Mucosa of rectum (tissue), 2 donors: ENCODE measurements at regions not wholly inside any gene's neighbourhood (a gene's known extent, or its start where the extent isn't known, plus 50 kb on each side); places are given as distances from the start of the nearest gene placed in this dataset.

ENCODE experiments used
- H3K27ac ChIP-seq, 2 donors: one replicate each; pipeline ENCODE4 v1.7.0; 2013; ENCODE audit warnings: inconsistent platforms in 2 of 2, low read depth in 2 of 2, low read length in 2 of 2
- H3K27me3 ChIP-seq, 2 donors: one replicate each; pipeline ENCODE4 v1.7.0; 2013; ENCODE audit warnings: low read length in 2 of 2; ENCODE audit not compliant: control insufficient read depth in 2 of 2, insufficient read depth in 2 of 2
- H3K36me3 ChIP-seq, 2 donors: one replicate each; pipeline ENCODE4 v1.7.0; 2013; ENCODE audit warnings: low read length in 2 of 2; ENCODE audit not compliant: control insufficient read depth in 2 of 2, insufficient read depth in 2 of 2
- H3K4me1 ChIP-seq, 2 donors: one replicate each; pipeline ENCODE4 v1.7.0; 2013; ENCODE audit warnings: low read length in 2 of 2, mild to moderate bottlenecking in 1 of 2; ENCODE audit not compliant: control insufficient read depth in 2 of 2, insufficient read depth in 2 of 2
- H3K4me3 ChIP-seq, 2 donors: one replicate each; pipeline ENCODE4 v1.7.0; 2013; ENCODE audit warnings: low read length in 2 of 2
- H3K9ac ChIP-seq, 2 donors: one replicate each; pipeline ENCODE4 v1.7.0; 2013; ENCODE audit warnings: low read length in 2 of 2, low read depth in 1 of 2, mild to moderate bottlenecking in 1 of 2
- H3K9me3 ChIP-seq, 2 donors: one replicate each; pipeline ENCODE4 v1.7.0; 2013; ENCODE audit warnings: low read length in 2 of 2; ENCODE audit not compliant: control insufficient read depth in 2 of 2
- donor health status: healthy.
- donor health status: Normal muscosa, but diverticular disease.

- Histone ChIP-seq H3K4me3 (peak overlapping the region in 1 of 2 donors; percentile 23), H3K27me3 (no peaks in the 10 kb centered on the region), H3K4me1 (no peaks in the 10 kb centered on the region), H3K9me3 (peaks cover 0 to 3% of the 10 kb centered on the region in 2 donors), H3K9ac (no peak overlapping the region), H3K36me3 (no peaks in the 10 kb centered on the region), H3K27ac (no peak overlapping the region)
Observed at GRCh38 chr13:85512421-85512820, 286.8 kb downstream of the SLITRK6 start.

- no peaks in the 10 kb centered on the region for H3K9me3 ChIP-seq
- no peaks in the 10 kb centered on the region for H3K36me3 ChIP-seq
- H3K9ac ChIP-seq, result no peak overlapping the region
- H3K27ac ChIP-seq, result no peak overlapping the region
- no peaks in the 10 kb centered on the region for H3K27me3 ChIP-seq
- H3K4me1 ChIP-seq, result no peaks in the 10 kb centered on the region
- H3K4me3 ChIP-seq, result no peak overlapping the region
Observed at GRCh38 chr13:85509512-85509911, 289.7 kb downstream of the SLITRK6 start.

DNA sequence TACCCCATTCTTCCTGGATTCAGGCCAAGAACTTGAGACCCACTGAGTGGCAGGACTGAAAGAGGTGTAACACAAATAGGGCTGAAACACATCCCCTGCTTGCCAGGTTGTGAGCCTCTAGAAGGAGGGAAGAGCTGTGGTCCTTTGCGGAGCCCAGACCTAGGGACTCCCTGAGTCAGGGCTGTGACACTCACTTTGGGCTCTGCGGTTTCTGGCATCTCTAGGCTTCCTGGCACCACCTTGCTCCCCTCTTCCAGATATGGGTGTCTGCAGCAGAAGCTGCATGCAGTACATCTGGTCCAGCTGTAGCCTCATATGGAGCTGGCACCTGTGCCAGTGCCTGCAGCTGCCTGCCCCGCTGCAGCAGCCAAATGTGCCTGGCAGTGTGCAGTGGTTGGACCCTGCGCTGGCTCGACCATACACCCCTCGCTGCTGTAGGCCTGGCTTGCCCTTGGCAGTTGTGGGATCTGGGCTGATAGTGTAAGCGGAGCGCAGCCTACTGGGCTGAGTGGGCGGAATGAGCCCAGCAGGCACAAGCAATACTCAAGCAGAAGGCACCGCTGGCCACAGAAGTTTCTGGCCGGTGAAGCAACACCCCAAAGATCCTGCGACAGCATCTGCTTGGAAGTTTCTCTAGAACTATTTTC is 290.4 kb downstream of the SLITRK6 start:
- Histone ChIP-seq H3K9me3 (no peaks in the 10 kb centered on the region), H3K27ac (no peak overlapping the region), H3K36me3 (no peaks in the 10 kb centered on the region), H3K4me1 (no peaks in the 10 kb centered on the region), H3K4me3 (no peak overlapping the region), H3K27me3 (no peaks in the 10 kb centered on the region), H3K9ac (no peak overlapping the region)

DNA sequence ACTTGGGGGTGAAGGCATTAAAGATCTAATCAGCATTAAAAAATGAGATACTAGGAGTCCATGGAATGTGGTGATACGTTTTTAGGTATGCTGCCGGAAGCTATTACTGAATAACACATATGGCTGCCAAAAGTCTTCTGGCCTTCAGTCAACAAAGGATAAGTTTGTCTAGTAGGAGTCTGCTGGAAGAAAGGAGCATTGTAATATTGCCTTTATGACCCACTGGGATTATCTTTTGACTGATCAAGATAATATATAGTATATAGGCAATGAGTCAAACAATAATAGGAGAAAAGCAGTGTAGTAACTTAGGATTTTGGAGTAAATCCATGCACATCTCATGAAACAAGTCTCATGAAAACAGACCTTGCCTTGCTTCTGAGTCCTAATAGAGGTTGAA is 295.4 kb downstream of the SLITRK6 start:
- no peak overlapping the region for H3K27ac ChIP-seq
- H3K9me3 ChIP-seq, result no peaks in the 10 kb centered on the region
- no peaks in the 10 kb centered on the region for H3K4me1 ChIP-seq

DNA sequence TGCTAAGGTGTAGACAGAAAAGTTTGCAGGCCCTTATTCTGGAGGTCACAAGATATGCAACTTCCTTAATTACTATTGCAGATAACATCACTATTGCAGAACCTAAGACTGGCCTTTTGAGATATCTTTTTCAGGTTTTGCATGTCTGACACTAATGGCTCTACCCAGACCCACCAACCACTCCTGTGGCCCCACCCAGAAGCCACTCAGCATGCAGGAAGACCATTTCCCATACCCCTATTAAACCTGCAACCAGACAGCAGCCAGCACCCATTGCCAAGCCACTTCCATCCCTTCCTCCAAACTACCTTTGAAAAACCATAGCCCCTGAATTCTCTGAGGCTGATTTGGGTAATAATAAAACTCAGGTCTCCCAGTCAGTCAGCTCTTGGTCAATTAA is 297.6 kb downstream of the SLITRK6 start:
- H3K36me3 ChIP-seq, result no peaks in the 10 kb centered on the region
- no peaks in the 10 kb centered on the region for H3K4me1 ChIP-seq
- no peaks in the 10 kb centered on the region for H3K27me3 ChIP-seq
- H3K9ac ChIP-seq, result no peak overlapping the region
- H3K9me3 ChIP-seq, result no peaks in the 10 kb centered on the region
- H3K4me3 ChIP-seq, result no peak overlapping the region
- H3K27ac ChIP-seq, result no peak overlapping the region

More for the DNA sequence above, 295.4 kb downstream of the SLITRK6 start:
- Histone ChIP-seq H3K27me3 (no peaks in the 10 kb centered on the region), H3K4me3 (no peak overlapping the region), H3K9ac (no peak overlapping the region), H3K36me3 (no peaks in the 10 kb centered on the region)

GRCh38 chr13:85500696-85501256 is 298.4 kb downstream of the SLITRK6 start:
- H3K36me3 ChIP-seq, result no peaks in the 10 kb centered on the region
- no peak overlapping the region for H3K27ac ChIP-seq
- no peak overlapping the region for H3K9ac ChIP-seq
- no peaks in the 10 kb centered on the region for H3K9me3 ChIP-seq
- no peaks in the 10 kb centered on the region for H3K4me1 ChIP-seq
- H3K27me3 ChIP-seq, result no peaks in the 10 kb centered on the region
- H3K4me3 ChIP-seq, result no peak overlapping the region

DNA sequence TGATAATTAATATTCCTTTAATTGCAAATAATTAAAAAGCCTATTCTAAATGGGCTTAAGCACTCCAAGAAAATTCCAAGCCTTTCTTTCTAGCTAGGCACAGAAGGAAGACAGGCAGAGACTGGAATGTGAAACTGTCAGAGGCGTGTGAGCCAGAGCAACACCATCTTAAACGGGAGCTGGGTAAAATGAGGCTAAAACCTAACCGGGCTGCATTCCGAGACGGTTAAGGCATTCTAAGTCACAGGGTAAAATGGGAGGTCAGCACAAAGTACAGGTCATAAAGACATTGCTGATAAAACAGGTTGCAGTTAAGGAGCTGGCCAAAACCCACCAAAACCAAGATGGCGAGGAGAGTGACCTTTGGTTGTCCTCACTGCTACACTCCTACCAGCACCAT is 300.4 kb downstream of the SLITRK6 start:
- H3K9me3 ChIP-seq, result no peaks in the 10 kb centered on the region
- H3K27me3 ChIP-seq, result no peaks in the 10 kb centered on the region
- H3K9ac ChIP-seq, result no peak overlapping the region
- H3K4me1 ChIP-seq, result no peaks in the 10 kb centered on the region
- no peaks in the 10 kb centered on the region for H3K36me3 ChIP-seq
- no peak overlapping the region for H3K4me3 ChIP-seq
- no peak overlapping the region for H3K27ac ChIP-seq

DNA sequence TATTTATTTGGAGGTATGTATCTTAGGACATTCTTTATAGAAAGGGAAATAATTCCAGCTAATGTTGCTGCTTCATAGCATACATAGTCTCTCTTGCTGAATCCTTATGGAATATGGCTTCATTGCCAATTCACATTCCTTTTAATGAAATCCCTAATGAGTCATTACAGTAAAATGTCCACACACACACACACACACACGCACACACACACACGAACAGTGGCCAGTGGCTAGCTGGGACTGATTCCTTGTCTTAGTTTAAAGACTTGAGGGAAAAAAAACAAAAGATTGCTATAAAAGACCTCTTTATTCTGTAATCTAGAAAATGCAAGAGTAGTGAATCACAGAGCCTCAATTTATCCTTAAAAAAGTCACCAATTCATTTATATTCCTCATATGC is 301.6 kb downstream of the SLITRK6 start:
- Histone ChIP-seq H3K9me3 (no peaks in the 10 kb centered on the region), H3K9ac (no peak overlapping the region), H3K4me3 (no peak overlapping the region), H3K27me3 (no peaks in the 10 kb centered on the region), H3K36me3 (no peaks in the 10 kb centered on the region), H3K27ac (no peak overlapping the region), H3K4me1 (no peaks in the 10 kb centered on the region)

GRCh38 chr13:85492283-85492682 is 306.9 kb downstream of the SLITRK6 start:
- Histone ChIP-seq H3K9me3 (no peaks in the 10 kb centered on the region), H3K9ac (no peak overlapping the region), H3K36me3 (no peaks in the 10 kb centered on the region), H3K27ac (no peak overlapping the region), H3K4me1 (no peaks in the 10 kb centered on the region), H3K4me3 (no peak overlapping the region), H3K27me3 (no peaks in the 10 kb centered on the region)

DNA sequence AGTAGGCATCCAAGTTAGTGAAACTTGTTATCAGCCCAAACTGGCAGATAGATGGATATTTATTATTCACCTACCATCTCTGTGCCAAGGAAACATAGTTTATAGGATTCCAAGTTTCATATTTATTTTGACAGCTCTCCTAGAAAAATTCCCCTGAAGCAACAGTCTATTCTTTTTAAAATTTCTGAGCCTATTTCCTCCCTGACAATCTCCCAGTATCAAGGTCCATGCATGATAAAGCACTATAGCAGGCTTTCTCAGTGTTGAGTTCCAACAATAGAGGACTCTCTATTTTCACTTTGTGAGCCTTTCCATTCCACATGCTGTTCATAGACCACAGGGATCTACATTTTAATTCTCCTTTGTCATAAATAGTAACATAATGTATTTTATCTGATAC is 312.6 kb downstream of the SLITRK6 start:
- H3K27ac ChIP-seq, result no peak overlapping the region
- H3K9ac ChIP-seq, result no peak overlapping the region
- no peak overlapping the region for H3K4me3 ChIP-seq
- H3K4me1 ChIP-seq, result no peaks in the 10 kb centered on the region
- no peaks in the 10 kb centered on the region for H3K36me3 ChIP-seq
- no peaks in the 10 kb centered on the region for H3K9me3 ChIP-seq
- H3K27me3 ChIP-seq, result no peaks in the 10 kb centered on the region
